ENCODE measurements at regions not wholly inside any gene's neighbourhood (a gene's known extent, or its start where the extent isn't known, plus 50 kb on each side); places are given as distances from the start of the nearest gene placed in this dataset.

DNA sequence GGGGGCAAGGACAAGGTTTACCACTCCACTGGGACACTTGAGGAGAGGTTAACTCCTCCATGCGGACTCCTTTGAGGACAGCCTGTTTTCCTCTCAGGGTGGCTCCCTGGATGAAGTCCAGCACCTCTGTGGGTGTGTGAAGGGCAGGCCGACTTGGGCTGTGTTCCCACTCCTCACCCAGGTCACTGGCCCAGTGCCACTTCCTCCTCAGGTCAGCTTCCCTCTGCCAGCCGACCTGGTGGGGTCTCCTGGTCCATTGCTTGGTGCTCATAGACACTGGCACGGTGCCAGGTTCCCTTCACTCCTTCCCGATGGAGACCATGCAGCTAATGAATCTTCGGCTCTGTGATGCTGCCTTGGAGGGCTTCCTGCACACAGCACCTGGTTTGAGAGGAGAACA, 146.4 kb upstream of the RTL1 start:
- H3K36me3 ChIP-seq = no peaks in the 10 kb centered on the region
- ATAC-seq (no peak), DNase-seq (peak in 1 of 4 donors; percentile 49)
- no peaks in the 10 kb centered on the region for H3K4me1 ChIP-seq
- H3K9me3 ChIP-seq = no peaks in the 10 kb centered on the region
- intact Hi-C loops (cut with DNase I) = no loop called here
- TF ChIP-seq, protein P1, sequence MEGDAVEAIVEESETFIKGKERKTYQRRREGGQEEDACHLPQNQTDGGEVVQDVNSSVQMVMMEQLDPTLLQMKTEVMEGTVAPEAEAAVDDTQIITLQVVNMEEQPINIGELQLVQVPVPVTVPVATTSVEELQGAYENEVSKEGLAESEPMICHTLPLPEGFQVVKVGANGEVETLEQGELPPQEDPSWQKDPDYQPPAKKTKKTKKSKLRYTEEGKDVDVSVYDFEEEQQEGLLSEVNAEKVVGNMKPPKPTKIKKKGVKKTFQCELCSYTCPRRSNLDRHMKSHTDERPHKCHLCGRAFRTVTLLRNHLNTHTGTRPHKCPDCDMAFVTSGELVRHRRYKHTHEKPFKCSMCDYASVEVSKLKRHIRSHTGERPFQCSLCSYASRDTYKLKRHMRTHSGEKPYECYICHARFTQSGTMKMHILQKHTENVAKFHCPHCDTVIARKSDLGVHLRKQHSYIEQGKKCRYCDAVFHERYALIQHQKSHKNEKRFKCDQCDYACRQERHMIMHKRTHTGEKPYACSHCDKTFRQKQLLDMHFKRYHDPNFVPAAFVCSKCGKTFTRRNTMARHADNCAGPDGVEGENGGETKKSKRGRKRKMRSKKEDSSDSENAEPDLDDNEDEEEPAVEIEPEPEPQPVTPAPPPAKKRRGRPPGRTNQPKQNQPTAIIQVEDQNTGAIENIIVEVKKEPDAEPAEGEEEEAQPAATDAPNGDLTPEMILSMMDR (IDR thresholded peaks at IDR 0.05) = no peak
- H3K4me3 ChIP-seq = no peak overlapping the region
- peaks cover 0 to 18% of the 10 kb centered on the region in 2 donors for H3K27me3 ChIP-seq
- H3K27ac ChIP-seq = no peak overlapping the region

DNA sequence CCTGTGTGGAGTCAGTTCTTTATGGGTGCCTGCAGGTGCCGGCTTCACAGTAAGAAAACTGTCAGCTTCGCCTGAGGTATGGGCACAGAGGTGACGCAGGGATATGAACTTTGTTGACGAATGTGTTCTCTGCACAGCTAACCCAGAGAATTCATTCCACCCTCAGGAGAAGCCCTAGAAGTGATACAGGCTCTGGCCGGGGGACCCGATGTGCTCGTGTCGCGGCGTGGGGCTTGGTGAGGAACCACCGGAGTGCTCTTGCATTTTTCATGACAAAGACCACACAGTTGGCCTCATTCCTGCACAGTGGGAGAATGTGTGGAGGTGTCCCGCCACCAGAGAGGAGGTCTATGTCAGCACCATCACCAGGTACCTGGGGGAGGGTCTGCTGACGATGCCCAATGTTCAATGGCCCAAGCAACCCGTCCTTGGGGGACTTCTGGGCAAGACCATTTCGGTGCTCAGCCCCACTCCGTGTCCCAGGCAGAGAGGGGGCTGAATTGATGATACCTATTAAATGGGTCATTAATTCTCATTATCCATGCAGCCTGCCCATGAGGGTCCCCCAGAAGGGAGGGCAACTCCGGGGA, 147.5 kb upstream of the RTL1 start:
- DNase-seq = peak in 1 of 4 donors; percentile 64
- peaks cover 0 to 18% of the 10 kb centered on the region in 2 donors for H3K27me3 ChIP-seq
- ATAC-seq = no peak
- TF ChIP-seq, protein P1 (IDR thresholded peaks at IDR 0.05) = no peak
- no peaks in the 10 kb centered on the region for H3K36me3 ChIP-seq
- no peak overlapping the region for H3K4me3 ChIP-seq
- intact Hi-C loops (cut with DNase I) = no loop called here
- H3K9me3 ChIP-seq = no peaks in the 10 kb centered on the region
- no peaks in the 10 kb centered on the region for H3K4me1 ChIP-seq
- H3K27ac ChIP-seq = no peak overlapping the region

DNA sequence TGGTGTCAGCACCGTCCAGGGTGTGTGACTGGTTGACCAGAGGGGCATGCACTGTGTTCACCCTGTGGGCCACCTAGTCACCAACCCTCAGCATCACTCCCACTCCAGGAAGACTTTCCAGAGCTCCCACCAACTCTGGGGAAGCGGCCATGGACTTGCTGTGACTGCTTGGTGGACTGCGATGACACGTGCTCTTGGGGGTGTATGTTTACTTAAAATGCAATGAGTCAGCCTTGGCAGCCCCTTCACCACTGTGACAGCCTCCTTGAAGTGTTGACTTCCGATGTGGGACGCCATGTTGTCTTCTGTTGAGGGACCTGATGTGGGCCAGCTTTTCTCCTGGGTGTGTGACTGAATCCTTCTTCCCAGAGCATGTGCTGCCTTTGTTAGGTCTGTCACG, 151.1 kb upstream of the RTL1 start:
- TF ChIP-seq, protein P1 (IDR thresholded peaks at IDR 0.05) = no peak
- no peak for ATAC-seq
- intact Hi-C loops (cut with DNase I) = no loop called here

DNA sequence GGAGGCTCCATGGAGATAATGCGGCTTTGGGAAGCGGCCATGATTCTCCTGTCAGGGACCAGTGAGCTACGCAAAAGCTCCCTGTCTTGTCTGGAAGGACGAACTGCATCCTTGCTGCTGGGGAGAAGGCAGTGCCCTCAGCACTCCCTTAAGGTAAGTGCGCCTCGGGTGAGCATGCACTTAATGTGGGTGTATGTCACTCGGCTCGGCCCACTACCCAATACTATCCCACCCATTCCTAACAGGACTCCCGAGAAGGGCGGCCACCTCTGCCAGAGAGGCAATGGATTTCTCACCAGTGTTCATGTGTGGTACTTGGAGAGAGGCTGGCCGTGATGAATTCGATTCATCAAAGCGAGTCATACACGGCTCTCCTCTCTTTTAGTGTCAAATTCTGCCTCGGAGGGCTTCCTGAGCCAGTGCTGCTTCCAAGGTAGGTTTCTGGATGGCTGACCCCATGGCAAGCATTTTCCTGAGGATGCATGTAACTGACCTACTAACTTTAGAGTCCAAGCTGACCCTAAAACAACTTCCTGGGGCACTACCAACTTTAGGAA, 151.7 kb upstream of the RTL1 start:
- no peaks in the 10 kb centered on the region for H3K36me3 ChIP-seq
- ATAC-seq (no peak), DNase-seq (peak in 1 of 4 donors; percentile 37)
- peaks cover 0 to 6% of the 10 kb centered on the region in 2 donors for H3K9me3 ChIP-seq
- H3K27me3 ChIP-seq = peaks cover 0 to 11% of the 10 kb centered on the region in 2 donors
- no peak overlapping the region for H3K27ac ChIP-seq
- H3K4me1 ChIP-seq = no peaks in the 10 kb centered on the region
- TF ChIP-seq, protein P1 (IDR thresholded peaks at IDR 0.05) = no peak
- H3K4me3 ChIP-seq = no peak overlapping the region
- intact Hi-C loops (cut with DNase I) = no loop called here

More for the DNA sequence above, 151.1 kb upstream of the RTL1 start:
- Histone ChIP-seq H3K4me3 (no peak overlapping the region), H3K27ac (no peak overlapping the region), H3K4me1 (no peaks in the 10 kb centered on the region), H3K36me3 (no peaks in the 10 kb centered on the region), H3K27me3 (peaks cover 0 to 16% of the 10 kb centered on the region in 2 donors), H3K9me3 (peaks cover 0 to 6% of the 10 kb centered on the region in 2 donors)
- DNase-seq = no peak

DNA sequence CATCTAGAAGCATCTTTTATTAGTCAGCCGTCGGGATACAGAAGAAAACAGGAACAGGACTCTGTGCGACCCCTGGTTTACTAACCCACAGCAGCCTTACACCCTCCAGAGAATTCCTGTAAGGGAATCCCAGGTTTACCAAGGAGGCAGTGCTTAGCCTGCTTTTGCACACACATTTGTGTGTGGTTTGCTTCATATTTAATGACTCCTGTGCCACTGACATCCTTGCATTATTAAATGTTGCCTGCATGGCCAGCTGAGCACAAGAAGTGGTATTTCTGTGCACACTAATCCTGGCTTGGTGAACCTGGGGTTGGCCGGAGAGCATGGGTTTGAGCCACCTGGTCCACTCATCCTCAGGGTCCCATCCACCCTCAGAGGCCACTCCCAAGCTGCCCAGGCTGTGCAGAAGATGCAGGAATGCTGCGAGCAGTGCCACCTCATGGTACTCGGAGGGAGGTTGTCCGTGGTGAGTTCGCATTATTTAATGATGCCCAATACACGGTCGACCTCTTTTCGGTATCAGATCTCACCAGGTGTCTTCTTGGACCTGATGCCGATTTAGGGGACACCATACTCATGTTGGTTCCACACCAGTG, 152.4 kb upstream of the RTL1 start:
- TF ChIP-seq, protein P1 (IDR thresholded peaks at IDR 0.05) = no peak
- Histone ChIP-seq H3K4me3 (no peak overlapping the region), H3K36me3 (no peaks in the 10 kb centered on the region)

More for the DNA sequence above, 152.4 kb upstream of the RTL1 start:
- Histone ChIP-seq H3K4me1 (no peaks in the 10 kb centered on the region), H3K27ac (no peak overlapping the region), H3K27me3 (peaks cover 0 to 4% of the 10 kb centered on the region in 2 donors), H3K9me3 (peaks cover 0 to 6% of the 10 kb centered on the region in 2 donors)
- intact Hi-C loops (cut with DNase I) = no loop called here
- DNase-seq = peak in 1 of 4 donors; percentile 15
- ATAC-seq = no peak

Measured in left lung (tissue), 4 donors.